ENCODE measurements at regions not wholly inside any gene's neighbourhood (a gene's known extent, or its start where the extent isn't known, plus 50 kb on each side); places are given as distances from the start of the nearest gene placed in this dataset.

DNA sequence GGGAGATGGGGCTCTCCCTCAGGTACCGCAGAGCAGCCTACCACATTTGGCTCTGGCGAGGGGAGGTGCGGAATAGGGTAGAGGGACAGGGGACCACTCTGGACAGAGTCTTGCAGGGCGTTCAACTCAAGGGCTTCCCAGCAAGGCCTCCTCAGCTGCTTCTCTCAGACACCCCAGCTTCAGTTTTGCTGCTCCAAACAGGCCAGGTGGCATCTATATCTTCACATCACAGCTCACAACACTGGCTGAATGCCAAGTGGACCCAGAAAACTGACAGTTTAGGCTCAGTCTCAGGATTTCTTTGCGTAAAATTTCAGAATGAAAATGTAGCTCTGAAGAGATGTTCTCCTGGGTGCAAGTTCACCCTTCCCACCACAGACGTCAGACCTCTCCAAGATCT is 592.6 kb upstream of the ADAMTS16 start:
- TF ChIP-seq, protein P1, sequence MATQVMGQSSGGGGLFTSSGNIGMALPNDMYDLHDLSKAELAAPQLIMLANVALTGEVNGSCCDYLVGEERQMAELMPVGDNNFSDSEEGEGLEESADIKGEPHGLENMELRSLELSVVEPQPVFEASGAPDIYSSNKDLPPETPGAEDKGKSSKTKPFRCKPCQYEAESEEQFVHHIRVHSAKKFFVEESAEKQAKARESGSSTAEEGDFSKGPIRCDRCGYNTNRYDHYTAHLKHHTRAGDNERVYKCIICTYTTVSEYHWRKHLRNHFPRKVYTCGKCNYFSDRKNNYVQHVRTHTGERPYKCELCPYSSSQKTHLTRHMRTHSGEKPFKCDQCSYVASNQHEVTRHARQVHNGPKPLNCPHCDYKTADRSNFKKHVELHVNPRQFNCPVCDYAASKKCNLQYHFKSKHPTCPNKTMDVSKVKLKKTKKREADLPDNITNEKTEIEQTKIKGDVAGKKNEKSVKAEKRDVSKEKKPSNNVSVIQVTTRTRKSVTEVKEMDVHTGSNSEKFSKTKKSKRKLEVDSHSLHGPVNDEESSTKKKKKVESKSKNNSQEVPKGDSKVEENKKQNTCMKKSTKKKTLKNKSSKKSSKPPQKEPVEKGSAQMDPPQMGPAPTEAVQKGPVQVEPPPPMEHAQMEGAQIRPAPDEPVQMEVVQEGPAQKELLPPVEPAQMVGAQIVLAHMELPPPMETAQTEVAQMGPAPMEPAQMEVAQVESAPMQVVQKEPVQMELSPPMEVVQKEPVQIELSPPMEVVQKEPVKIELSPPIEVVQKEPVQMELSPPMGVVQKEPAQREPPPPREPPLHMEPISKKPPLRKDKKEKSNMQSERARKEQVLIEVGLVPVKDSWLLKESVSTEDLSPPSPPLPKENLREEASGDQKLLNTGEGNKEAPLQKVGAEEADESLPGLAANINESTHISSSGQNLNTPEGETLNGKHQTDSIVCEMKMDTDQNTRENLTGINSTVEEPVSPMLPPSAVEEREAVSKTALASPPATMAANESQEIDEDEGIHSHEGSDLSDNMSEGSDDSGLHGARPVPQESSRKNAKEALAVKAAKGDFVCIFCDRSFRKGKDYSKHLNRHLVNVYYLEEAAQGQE (IDR thresholded peaks at IDR 0.05; ENCODE audit: insufficient replicate concordance, low read depth) = no peak
- TF ChIP-seq, protein P2, sequence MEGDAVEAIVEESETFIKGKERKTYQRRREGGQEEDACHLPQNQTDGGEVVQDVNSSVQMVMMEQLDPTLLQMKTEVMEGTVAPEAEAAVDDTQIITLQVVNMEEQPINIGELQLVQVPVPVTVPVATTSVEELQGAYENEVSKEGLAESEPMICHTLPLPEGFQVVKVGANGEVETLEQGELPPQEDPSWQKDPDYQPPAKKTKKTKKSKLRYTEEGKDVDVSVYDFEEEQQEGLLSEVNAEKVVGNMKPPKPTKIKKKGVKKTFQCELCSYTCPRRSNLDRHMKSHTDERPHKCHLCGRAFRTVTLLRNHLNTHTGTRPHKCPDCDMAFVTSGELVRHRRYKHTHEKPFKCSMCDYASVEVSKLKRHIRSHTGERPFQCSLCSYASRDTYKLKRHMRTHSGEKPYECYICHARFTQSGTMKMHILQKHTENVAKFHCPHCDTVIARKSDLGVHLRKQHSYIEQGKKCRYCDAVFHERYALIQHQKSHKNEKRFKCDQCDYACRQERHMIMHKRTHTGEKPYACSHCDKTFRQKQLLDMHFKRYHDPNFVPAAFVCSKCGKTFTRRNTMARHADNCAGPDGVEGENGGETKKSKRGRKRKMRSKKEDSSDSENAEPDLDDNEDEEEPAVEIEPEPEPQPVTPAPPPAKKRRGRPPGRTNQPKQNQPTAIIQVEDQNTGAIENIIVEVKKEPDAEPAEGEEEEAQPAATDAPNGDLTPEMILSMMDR (IDR thresholded peaks at IDR 0.05; ENCODE audit: insufficient read depth, low read length) = no peak
- TF ChIP-seq POLR2AphosphoS5 (IDR thresholded peaks at IDR 0.05; ENCODE audit: low read depth) (no peak), GABPA (IDR thresholded peaks at IDR 0.05; ENCODE audit: low read depth) (no peak)
